ENCODE measurements at regions not wholly inside any gene's neighbourhood (a gene's known extent, or its start where the extent isn't known, plus 50 kb on each side); places are given as distances from the start of the nearest gene placed in this dataset.

GRCh38 chr18:28287146-28287545 is 110.2 kb upstream of the CDH2 start:
- intact Hi-C loops (cut with micrococcal nuclease; ENCODE audit: unreplicated experiment): no loop called here
- BruUV-seq (replicated peaks): no TSS peak
- DNase-seq (ENCODE audit: low spot score): no peak
- no peak for TF ChIP-seq EZH2 (IDR thresholded peaks at IDR 0.05; ENCODE audit: borderline replicate concordance, low read depth, low read length, poor library complexity, severe bottlenecking)
- TF ChIP-seq, protein P1, sequence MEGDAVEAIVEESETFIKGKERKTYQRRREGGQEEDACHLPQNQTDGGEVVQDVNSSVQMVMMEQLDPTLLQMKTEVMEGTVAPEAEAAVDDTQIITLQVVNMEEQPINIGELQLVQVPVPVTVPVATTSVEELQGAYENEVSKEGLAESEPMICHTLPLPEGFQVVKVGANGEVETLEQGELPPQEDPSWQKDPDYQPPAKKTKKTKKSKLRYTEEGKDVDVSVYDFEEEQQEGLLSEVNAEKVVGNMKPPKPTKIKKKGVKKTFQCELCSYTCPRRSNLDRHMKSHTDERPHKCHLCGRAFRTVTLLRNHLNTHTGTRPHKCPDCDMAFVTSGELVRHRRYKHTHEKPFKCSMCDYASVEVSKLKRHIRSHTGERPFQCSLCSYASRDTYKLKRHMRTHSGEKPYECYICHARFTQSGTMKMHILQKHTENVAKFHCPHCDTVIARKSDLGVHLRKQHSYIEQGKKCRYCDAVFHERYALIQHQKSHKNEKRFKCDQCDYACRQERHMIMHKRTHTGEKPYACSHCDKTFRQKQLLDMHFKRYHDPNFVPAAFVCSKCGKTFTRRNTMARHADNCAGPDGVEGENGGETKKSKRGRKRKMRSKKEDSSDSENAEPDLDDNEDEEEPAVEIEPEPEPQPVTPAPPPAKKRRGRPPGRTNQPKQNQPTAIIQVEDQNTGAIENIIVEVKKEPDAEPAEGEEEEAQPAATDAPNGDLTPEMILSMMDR (conservative IDR thresholded peaks at IDR 0.05; ENCODE audit: low read depth, low read length): no peak
- H3K36me3 ChIP-seq (ENCODE audit: insufficient read depth, low read length, poor library complexity, severe bottlenecking): no peaks in the 10 kb centered on the region
- CTCF ChIA-PET: no interaction called here
- no peaks in the 10 kb centered on the region for H3K4me1 ChIP-seq (ENCODE audit: insufficient read depth, low read length, poor library complexity, severe bottlenecking)
- H3K9me3 ChIP-seq (ENCODE audit: low read depth, low read length, poor library complexity, severe bottlenecking): no peaks in the 10 kb centered on the region
- H3K4me3 ChIP-seq (ENCODE audit: low read depth, low read length, poor library complexity, severe bottlenecking): no peak overlapping the region
- POLR2A ChIA-PET (ENCODE audit: low non-redundant PET): no interaction called here
- H3K27me3 ChIP-seq (replicated peaks; ENCODE audit: insufficient read depth, low read depth, low read length, poor library complexity): no peaks in the 10 kb centered on the region
- no peak overlapping the region for H3K27ac ChIP-seq (ENCODE audit: low read depth, low read length, poor library complexity, severe bottlenecking)

- H3K9me3 ChIP-seq (ENCODE audit: low read depth, low read length, poor library complexity, severe bottlenecking): no peaks in the 10 kb centered on the region
- BruUV-seq (replicated peaks): no TSS peak
- no peak for DNase-seq (ENCODE audit: low spot score)
- ChIA-PET POLR2A (ENCODE audit: low non-redundant PET) (no interaction called here), CTCF (no interaction called here)
- no peaks in the 10 kb centered on the region for H3K4me1 ChIP-seq (ENCODE audit: insufficient read depth, low read length, poor library complexity, severe bottlenecking)
- TF ChIP-seq EZH2 (IDR thresholded peaks at IDR 0.05; ENCODE audit: borderline replicate concordance, low read depth, low read length, poor library complexity, severe bottlenecking): no peak
- intact Hi-C loops (cut with micrococcal nuclease; ENCODE audit: unreplicated experiment): no loop called here
- no peaks in the 10 kb centered on the region for H3K27me3 ChIP-seq (replicated peaks; ENCODE audit: insufficient read depth, low read depth, low read length, poor library complexity)
- no peak overlapping the region for H3K4me3 ChIP-seq (ENCODE audit: low read depth, low read length, poor library complexity, severe bottlenecking)
- no peak overlapping the region for H3K27ac ChIP-seq (ENCODE audit: low read depth, low read length, poor library complexity, severe bottlenecking)
- H3K36me3 ChIP-seq (ENCODE audit: insufficient read depth, low read length, poor library complexity, severe bottlenecking): no peaks in the 10 kb centered on the region
These were observed 107.2 kb upstream of the CDH2 start for GRCh38 chr18:28284132-28284531.

DNA sequence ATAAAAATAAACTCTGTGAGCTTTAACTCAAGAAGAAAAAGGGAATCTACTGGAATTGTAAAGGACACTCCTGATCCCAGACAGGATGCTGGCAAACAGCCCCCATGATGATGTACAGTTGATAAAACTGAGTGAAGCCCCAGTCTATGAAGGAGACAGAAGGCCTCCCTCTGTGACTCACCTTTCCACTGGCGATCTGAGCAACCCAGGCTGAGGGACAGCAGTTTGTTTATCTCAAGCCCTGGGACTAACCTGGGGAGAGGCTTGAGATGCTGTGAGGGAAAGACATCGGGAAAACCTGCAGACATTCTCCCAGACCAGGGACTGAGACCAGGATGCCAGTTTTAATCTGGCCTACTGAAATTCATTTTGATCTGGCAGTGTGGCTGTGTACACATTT is 104.5 kb upstream of the CDH2 start:
- Histone ChIP-seq H3K27me3 (replicated peaks; ENCODE audit: insufficient read depth, low read depth, low read length, poor library complexity) (no peaks in the 10 kb centered on the region), H3K36me3 (ENCODE audit: insufficient read depth, low read length, poor library complexity, severe bottlenecking) (no peaks in the 10 kb centered on the region), H3K4me1 (ENCODE audit: insufficient read depth, low read length, poor library complexity, severe bottlenecking) (no peaks in the 10 kb centered on the region), H3K27ac (ENCODE audit: low read depth, low read length, poor library complexity, severe bottlenecking) (no peak overlapping the region), H3K9me3 (ENCODE audit: low read depth, low read length, poor library complexity, severe bottlenecking) (no peaks in the 10 kb centered on the region), H3K4me3 (ENCODE audit: low read depth, low read length, poor library complexity, severe bottlenecking) (no peak overlapping the region)
- no peak for DNase-seq (ENCODE audit: low spot score)
- TF ChIP-seq, protein P1 (conservative IDR thresholded peaks at IDR 0.05; ENCODE audit: low read depth, low read length): no peak
- no peak for TF ChIP-seq EZH2 (IDR thresholded peaks at IDR 0.05; ENCODE audit: borderline replicate concordance, low read depth, low read length, poor library complexity, severe bottlenecking)
- ChIA-PET POLR2A (ENCODE audit: low non-redundant PET) (no interaction called here), CTCF (no interaction called here)
- BruUV-seq (replicated peaks): no TSS peak
- intact Hi-C loops (cut with micrococcal nuclease; ENCODE audit: unreplicated experiment): no loop called here

DNA sequence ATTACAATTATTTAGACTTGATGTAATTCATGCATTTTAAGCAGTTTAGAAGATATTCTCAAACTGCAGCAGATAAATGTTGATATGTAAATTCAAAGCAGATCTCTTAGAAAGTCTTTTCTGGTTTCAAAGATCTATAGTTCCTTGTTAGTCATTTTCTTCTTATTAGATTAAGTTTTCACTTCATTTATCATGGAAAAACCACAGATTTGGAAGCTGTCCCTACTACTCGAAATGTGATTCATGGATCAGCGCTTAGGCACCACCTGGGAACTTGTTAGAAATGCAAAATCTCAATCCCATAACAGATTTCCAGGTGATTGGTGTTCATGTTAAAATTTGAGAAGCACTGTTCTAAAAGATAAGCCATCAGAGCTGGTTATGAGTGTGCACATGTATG is 92.8 kb upstream of the CDH2 start:
- Histone ChIP-seq H3K27ac (ENCODE audit: low read depth, low read length, poor library complexity, severe bottlenecking) (no peak overlapping the region), H3K36me3 (ENCODE audit: insufficient read depth, low read length, poor library complexity, severe bottlenecking) (no peaks in the 10 kb centered on the region), H3K9me3 (ENCODE audit: low read depth, low read length, poor library complexity, severe bottlenecking) (no peaks in the 10 kb centered on the region), H3K27me3 (replicated peaks; ENCODE audit: insufficient read depth, low read depth, low read length, poor library complexity) (no peaks in the 10 kb centered on the region), H3K4me1 (ENCODE audit: insufficient read depth, low read length, poor library complexity, severe bottlenecking) (no peaks in the 10 kb centered on the region), H3K4me3 (ENCODE audit: low read depth, low read length, poor library complexity, severe bottlenecking) (no peak overlapping the region)
- POLR2A ChIA-PET (ENCODE audit: low non-redundant PET): no interaction called here
- TF ChIP-seq EZH2 (IDR thresholded peaks at IDR 0.05; ENCODE audit: borderline replicate concordance, low read depth, low read length, poor library complexity, severe bottlenecking): no peak
- TF ChIP-seq, protein P1 (conservative IDR thresholded peaks at IDR 0.05; ENCODE audit: low read depth, low read length): no peak
- no peak for DNase-seq (ENCODE audit: low spot score)
- CTCF ChIA-PET: no interaction called here
- intact Hi-C loops (cut with micrococcal nuclease; ENCODE audit: unreplicated experiment): no loop called here
- no TSS peak for BruUV-seq (replicated peaks)

Measured in A673 (cell line).